ENCODE measurements at regions not wholly inside any gene's neighbourhood (a gene's known extent, or its start where the extent isn't known, plus 50 kb on each side); places are given as distances from the start of the nearest gene placed in this dataset.

DNA sequence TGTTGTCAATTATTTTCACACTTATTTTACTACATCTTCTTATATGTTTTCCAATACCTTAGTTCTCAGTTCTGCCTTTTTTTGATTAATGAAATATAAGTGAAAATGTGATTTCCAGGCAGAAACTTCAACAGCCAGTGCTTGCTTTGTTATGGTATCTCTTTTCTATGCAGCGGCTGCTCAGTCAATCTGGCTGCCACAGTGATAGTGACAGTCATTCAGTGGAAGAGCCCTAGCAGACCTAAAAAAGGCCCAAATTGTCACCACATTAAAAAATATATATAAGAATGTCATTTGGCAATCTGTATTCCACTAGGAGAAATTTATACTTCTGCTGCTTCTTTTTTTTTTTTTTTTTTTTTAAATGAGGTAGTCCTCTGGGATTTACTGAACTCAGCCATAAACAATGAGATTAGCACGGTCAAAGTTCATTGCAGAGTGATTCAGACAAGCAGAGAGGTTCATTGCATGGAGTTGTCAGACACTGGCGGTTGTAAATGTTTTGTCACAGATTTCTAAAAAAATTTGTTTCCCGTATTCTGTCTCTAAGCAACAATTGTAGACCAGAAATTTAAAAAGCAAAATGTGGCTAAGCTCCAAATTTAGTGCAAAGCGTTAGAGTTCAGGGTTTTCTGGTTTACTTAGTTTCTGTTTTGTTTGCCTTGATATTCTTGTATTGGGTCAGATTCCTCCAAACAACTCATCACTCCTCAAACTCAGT lies 94.7 kb upstream of the PRR20A start:
- TF ChIP-seq SP1 (IDR thresholded peaks at IDR 0.05; ENCODE audit: low read depth, low read length) (no peak), ATF3 (IDR thresholded peaks at IDR 0.05; ENCODE audit: insufficient read depth, low read depth, low read length) (no peak), POLR2AphosphoS5 (IDR thresholded peaks at IDR 0.05; ENCODE audit: low read depth, low read length) (no peak), POLR2A (IDR thresholded peaks at IDR 0.05; ENCODE audit: control extremely low read depth in 1 of 2, low read depth in 2 of 2, low read length in 2 of 2) (no peak), TEAD4 (IDR thresholded peaks at IDR 0.05; ENCODE audit: low read depth, low read length) (no peak), ZNF274 (IDR thresholded peaks at IDR 0.05; ENCODE audit: borderline replicate concordance, extremely low read depth, low read length) (no peak), CTCF (IDR thresholded peaks at IDR 0.05; ENCODE audit: control extremely low read depth in 1 of 3, insufficient read depth in 1 of 3, low read depth in 1 of 3, low read length in 3 of 3) (no peak), RFX5 (IDR thresholded peaks at IDR 0.05; ENCODE audit: borderline replicate concordance, low read depth, low read length) (no peak)

Measured in H1 (cell line).